ENCODE measurements at regions not wholly inside any gene's neighbourhood (a gene's known extent, or its start where the extent isn't known, plus 50 kb on each side); places are given as distances from the start of the nearest gene placed in this dataset.

DNA sequence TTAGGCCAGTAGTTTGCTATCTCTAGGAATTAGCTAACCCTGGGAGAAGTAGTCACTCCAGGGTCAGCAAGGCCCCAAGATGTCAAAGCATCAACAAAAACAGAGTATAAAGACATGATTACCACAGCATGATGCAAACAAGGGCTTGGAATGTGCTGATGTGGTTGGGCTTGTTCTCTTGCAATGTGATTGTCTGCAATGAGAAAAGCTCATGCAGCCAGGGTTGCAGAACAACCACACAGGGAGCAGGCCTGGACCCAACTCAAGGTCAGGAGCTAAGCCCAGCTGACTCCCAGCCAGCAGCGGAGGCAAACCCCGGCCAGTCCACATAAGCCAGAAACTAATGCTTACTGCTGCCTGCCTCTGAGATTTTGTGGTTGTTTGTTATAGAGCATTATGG is 132.4 kb upstream of the ZC3H12C start:
- Mint-ChIP-seq H3K9me3 (no peaks in the 10 kb centered on the region), H3K27ac (peak overlapping the region; percentile 87), H3K4me3 (no peak overlapping the region), H3K27me3 (ENCODE audit: insufficient read depth, low read depth, poor library complexity) (no peaks in the 10 kb centered on the region), H3K4me1 (peaks cover 22% of the 10 kb centered on the region), H3K36me3 (ENCODE audit: low read depth) (no peaks in the 10 kb centered on the region; the same call in 2 of the 3 replicates)
- no peaks in the 10 kb centered on the region for H3F3A ChIP-seq (replicated peaks; ENCODE audit: low read depth)
- H3K4me3 ChIP-seq = no peak overlapping the region
- no peak overlapping the region for H3K27ac ChIP-seq (ENCODE audit: low read depth)
- H3K4me2 ChIP-seq = no peak overlapping the region
- TF ChIP-seq, protein P1, sequence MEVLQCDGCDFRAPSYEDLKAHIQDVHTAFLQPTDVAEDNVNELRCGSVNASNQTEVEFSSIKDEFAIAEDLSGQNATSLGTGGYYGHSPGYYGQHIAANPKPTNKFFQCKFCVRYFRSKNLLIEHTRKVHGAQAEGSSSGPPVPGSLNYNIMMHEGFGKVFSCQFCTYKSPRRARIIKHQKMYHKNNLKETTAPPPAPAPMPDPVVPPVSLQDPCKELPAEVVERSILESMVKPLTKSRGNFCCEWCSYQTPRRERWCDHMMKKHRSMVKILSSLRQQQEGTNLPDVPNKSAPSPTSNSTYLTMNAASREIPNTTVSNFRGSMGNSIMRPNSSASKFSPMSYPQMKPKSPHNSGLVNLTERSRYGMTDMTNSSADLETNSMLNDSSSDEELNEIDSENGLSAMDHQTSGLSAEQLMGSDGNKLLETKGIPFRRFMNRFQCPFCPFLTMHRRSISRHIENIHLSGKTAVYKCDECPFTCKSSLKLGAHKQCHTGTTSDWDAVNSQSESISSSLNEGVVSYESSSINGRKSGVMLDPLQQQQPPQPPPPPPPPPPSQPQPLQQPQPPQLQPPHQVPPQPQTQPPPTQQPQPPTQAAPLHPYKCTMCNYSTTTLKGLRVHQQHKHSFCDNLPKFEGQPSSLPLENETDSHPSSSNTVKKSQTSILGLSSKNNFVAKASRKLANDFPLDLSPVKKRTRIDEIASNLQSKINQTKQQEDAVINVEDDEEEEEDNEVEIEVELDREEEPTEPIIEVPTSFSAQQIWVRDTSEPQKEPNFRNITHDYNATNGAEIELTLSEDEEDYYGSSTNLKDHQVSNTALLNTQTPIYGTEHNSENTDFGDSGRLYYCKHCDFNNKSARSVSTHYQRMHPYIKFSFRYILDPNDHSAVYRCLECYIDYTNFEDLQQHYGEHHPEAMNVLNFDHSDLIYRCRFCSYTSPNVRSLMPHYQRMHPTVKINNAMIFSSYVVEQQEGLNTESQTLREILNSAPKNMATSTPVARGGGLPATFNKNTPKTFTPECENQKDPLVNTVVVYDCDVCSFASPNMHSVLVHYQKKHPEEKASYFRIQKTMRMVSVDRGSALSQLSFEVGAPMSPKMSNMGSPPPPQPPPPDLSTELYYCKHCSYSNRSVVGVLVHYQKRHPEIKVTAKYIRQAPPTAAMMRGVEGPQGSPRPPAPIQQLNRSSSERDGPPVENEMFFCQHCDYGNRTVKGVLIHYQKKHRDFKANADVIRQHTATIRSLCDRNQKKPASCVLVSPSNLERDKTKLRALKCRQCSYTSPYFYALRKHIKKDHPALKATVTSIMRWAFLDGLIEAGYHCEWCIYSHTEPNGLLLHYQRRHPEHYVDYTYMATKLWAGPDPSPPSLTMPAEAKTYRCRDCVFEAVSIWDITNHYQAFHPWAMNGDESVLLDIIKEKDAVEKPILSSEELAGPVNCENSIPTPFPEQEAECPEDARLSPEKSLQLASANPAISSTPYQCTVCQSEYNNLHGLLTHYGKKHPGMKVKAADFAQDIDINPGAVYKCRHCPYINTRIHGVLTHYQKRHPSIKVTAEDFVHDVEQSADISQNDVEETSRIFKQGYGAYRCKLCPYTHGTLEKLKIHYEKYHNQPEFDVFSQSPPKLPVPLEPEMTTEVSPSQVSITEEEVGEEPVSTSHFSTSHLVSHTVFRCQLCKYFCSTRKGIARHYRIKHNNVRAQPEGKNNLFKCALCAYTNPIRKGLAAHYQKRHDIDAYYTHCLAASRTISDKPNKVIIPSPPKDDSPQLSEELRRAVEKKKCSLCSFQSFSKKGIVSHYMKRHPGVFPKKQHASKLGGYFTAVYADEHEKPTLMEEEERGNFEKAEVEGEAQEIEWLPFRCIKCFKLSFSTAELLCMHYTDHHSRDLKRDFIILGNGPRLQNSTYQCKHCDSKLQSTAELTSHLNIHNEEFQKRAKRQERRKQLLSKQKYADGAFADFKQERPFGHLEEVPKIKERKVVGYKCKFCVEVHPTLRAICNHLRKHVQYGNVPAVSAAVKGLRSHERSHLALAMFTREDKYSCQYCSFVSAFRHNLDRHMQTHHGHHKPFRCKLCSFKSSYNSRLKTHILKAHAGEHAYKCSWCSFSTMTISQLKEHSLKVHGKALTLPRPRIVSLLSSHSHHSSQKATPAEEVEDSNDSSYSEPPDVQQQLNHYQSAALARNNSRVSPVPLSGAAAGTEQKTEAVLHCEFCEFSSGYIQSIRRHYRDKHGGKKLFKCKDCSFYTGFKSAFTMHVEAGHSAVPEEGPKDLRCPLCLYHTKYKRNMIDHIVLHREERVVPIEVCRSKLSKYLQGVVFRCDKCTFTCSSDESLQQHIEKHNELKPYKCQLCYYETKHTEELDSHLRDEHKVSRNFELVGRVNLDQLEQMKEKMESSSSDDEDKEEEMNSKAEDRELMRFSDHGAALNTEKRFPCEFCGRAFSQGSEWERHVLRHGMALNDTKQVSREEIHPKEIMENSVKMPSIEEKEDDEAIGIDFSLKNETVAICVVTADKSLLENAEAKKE (CRISPR knock-in tag; IDR thresholded peaks at IDR 0.05) = peak; percentile 84
- no peak for TF ChIP-seq POLR2AphosphoS5 (IDR thresholded peaks at IDR 0.05; ENCODE audit: low read depth)
- H3K36me3 ChIP-seq (ENCODE audit: insufficient read depth) = no peaks in the 10 kb centered on the region
- H3K27me3 ChIP-seq (ENCODE audit: insufficient read depth) = no peaks in the 10 kb centered on the region
- H4K20me1 ChIP-seq (replicated peaks; ENCODE audit: insufficient read depth) = no peaks in the 10 kb centered on the region
- no peaks in the 10 kb centered on the region for H3K79me2 ChIP-seq (replicated peaks; ENCODE audit: insufficient read depth)
- H3K4me1 ChIP-seq (ENCODE audit: insufficient read depth) = peaks cover 3% of the 10 kb centered on the region; the same call in 1 of the 2 replicates
- H3K9me2 ChIP-seq (ENCODE audit: insufficient read depth) = peaks cover 17% of the 10 kb centered on the region; the same call in 1 of the 2 replicates
- DNase-seq (ENCODE audit: low spot score) (peak; percentile 32), ATAC-seq (peak; percentile 89)
- 0 out of 2 replicates have a peak overlapping the region, but pooled peaks have one; percentile 21 for H2AFZ ChIP-seq

DNA sequence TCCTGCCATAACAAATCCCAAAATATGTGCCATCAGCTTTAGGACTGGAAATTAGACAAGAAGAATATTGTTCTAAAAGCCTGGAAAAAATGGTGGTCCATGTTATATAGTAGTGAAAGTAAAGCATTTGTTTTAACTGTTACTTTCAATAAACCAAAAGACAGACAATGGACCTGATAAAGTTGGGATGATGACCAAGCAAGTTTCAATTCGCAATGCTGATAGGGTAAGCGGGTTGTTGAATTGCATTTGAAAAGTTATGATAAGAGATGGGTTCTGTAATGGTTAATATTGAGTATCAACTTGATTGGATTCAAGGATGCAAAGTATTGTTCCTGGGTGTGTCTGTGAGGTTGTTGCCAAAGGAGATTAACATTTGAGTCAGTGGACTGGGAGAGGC is 131.9 kb upstream of the ZC3H12C start:
- no peaks in the 10 kb centered on the region; the same call in 2 of the 3 replicates for H3K36me3 Mint-ChIP-seq (ENCODE audit: low read depth)
- H3K27me3 ChIP-seq (ENCODE audit: insufficient read depth) = no peaks in the 10 kb centered on the region
- DNase-seq (ENCODE audit: low spot score) (no peak), ATAC-seq (no peak)
- H3K27ac Mint-ChIP-seq = 0 out of 2 replicates have a peak overlapping the region, but pooled peaks have one; percentile 87
- H3K27me3 Mint-ChIP-seq (ENCODE audit: insufficient read depth, low read depth, poor library complexity) = no peaks in the 10 kb centered on the region
- no peak overlapping the region for H3K4me3 Mint-ChIP-seq
- no peaks in the 10 kb centered on the region for H3K9me3 Mint-ChIP-seq
- H3K4me1 ChIP-seq (ENCODE audit: insufficient read depth) = no peaks in the 10 kb centered on the region
- H3K36me3 ChIP-seq (ENCODE audit: insufficient read depth) = no peaks in the 10 kb centered on the region
- no peak overlapping the region for H3K4me2 ChIP-seq
- H3K79me2 ChIP-seq (replicated peaks; ENCODE audit: insufficient read depth) = no peaks in the 10 kb centered on the region
- no peaks in the 10 kb centered on the region for H3F3A ChIP-seq (replicated peaks; ENCODE audit: low read depth)
- no peak overlapping the region for H3K4me3 ChIP-seq
- H3K4me1 Mint-ChIP-seq = peaks cover 22% of the 10 kb centered on the region
- no peak overlapping the region for H2AFZ ChIP-seq
- no peaks in the 10 kb centered on the region for H4K20me1 ChIP-seq (replicated peaks; ENCODE audit: insufficient read depth)
- H3K9me2 ChIP-seq (ENCODE audit: insufficient read depth) = peaks cover 18% of the 10 kb centered on the region; the same call in 1 of the 2 replicates
- no peak overlapping the region for H3K27ac ChIP-seq (ENCODE audit: low read depth)
- TF ChIP-seq NANOG (IDR thresholded peaks at IDR 0.05; ENCODE audit: borderline replicate concordance) (no peak), ZNF114 (CRISPR knock-in tag; IDR thresholded peaks at IDR 0.05) (no peak), ZNF331 (CRISPR knock-in tag; IDR thresholded peaks at IDR 0.05; ENCODE audit: low read depth) (no peak), POLR2AphosphoS5 (IDR thresholded peaks at IDR 0.05; ENCODE audit: low read depth) (no peak), STAT1 (IDR thresholded peaks at IDR 0.05; ENCODE audit: unreplicated experiment) (no peak)
- TF ChIP-seq, protein P2, sequence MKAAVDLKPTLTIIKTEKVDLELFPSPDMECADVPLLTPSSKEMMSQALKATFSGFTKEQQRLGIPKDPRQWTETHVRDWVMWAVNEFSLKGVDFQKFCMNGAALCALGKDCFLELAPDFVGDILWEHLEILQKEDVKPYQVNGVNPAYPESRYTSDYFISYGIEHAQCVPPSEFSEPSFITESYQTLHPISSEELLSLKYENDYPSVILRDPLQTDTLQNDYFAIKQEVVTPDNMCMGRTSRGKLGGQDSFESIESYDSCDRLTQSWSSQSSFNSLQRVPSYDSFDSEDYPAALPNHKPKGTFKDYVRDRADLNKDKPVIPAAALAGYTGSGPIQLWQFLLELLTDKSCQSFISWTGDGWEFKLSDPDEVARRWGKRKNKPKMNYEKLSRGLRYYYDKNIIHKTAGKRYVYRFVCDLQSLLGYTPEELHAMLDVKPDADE (IDR thresholded peaks at IDR 0.05) = no peak
- TF ChIP-seq, protein P3, sequence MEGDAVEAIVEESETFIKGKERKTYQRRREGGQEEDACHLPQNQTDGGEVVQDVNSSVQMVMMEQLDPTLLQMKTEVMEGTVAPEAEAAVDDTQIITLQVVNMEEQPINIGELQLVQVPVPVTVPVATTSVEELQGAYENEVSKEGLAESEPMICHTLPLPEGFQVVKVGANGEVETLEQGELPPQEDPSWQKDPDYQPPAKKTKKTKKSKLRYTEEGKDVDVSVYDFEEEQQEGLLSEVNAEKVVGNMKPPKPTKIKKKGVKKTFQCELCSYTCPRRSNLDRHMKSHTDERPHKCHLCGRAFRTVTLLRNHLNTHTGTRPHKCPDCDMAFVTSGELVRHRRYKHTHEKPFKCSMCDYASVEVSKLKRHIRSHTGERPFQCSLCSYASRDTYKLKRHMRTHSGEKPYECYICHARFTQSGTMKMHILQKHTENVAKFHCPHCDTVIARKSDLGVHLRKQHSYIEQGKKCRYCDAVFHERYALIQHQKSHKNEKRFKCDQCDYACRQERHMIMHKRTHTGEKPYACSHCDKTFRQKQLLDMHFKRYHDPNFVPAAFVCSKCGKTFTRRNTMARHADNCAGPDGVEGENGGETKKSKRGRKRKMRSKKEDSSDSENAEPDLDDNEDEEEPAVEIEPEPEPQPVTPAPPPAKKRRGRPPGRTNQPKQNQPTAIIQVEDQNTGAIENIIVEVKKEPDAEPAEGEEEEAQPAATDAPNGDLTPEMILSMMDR (conservative IDR thresholded peaks at IDR 0.05; ENCODE audit: low read depth in 2 of 2) = no peak
- TF ChIP-seq, protein P4, sequence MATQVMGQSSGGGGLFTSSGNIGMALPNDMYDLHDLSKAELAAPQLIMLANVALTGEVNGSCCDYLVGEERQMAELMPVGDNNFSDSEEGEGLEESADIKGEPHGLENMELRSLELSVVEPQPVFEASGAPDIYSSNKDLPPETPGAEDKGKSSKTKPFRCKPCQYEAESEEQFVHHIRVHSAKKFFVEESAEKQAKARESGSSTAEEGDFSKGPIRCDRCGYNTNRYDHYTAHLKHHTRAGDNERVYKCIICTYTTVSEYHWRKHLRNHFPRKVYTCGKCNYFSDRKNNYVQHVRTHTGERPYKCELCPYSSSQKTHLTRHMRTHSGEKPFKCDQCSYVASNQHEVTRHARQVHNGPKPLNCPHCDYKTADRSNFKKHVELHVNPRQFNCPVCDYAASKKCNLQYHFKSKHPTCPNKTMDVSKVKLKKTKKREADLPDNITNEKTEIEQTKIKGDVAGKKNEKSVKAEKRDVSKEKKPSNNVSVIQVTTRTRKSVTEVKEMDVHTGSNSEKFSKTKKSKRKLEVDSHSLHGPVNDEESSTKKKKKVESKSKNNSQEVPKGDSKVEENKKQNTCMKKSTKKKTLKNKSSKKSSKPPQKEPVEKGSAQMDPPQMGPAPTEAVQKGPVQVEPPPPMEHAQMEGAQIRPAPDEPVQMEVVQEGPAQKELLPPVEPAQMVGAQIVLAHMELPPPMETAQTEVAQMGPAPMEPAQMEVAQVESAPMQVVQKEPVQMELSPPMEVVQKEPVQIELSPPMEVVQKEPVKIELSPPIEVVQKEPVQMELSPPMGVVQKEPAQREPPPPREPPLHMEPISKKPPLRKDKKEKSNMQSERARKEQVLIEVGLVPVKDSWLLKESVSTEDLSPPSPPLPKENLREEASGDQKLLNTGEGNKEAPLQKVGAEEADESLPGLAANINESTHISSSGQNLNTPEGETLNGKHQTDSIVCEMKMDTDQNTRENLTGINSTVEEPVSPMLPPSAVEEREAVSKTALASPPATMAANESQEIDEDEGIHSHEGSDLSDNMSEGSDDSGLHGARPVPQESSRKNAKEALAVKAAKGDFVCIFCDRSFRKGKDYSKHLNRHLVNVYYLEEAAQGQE (IDR thresholded peaks at IDR 0.05; ENCODE audit: unreplicated experiment) = no peak
